Mesendoderm (in vitro differentiated cells): ENCODE measurements at regions not wholly inside any gene's neighbourhood (a gene's known extent, or its start where the extent isn't known, plus 50 kb on each side); places are given as distances from the start of the nearest gene placed in this dataset.

Experiments used
- DNase-seq: peaks from one replicate; pipeline ENCODE4 v3.0.0; 2013
- H2AK5ac ChIP-seq: 2 replicates; pipeline ENCODE4 v1.6.1; 2013; ENCODE audit warnings: low read length, inconsistent platforms
- H2BK120ac ChIP-seq: 2 replicates; pipeline ENCODE4 v1.6.1; 2013; ENCODE audit warnings: low read depth, mild to moderate bottlenecking, low read length, moderate library complexity, mixed read lengths
- H2BK15ac ChIP-seq: replicated peaks from 2 replicates; pipeline ENCODE4 v1.6.1; 2013; ENCODE audit warnings: low read depth, mild to moderate bottlenecking, moderate library complexity
- H2BK5ac ChIP-seq: 2 replicates; pipeline ENCODE4 v1.6.1; 2013; ENCODE audit warnings: low read length, inconsistent platforms
- H3K18ac ChIP-seq: 2 replicates; pipeline ENCODE4 v1.6.1; 2013; ENCODE audit warnings: mild to moderate bottlenecking, low read length, mixed read lengths
- H3K23ac ChIP-seq: one replicate; pipeline ENCODE4 v1.6.1; 2013; ENCODE audit warnings: low read length
- H3K27ac ChIP-seq: 2 replicates; pipeline ENCODE4 v1.5.1; 2013; ENCODE audit warnings: low read depth, mild to moderate bottlenecking, inconsistent platforms, low read length, moderate library complexity
- H3K27me3 ChIP-seq: 2 replicates; pipeline ENCODE4 v1.6.1; 2013; ENCODE audit warnings: low read length, control low read depth, mild to moderate bottlenecking, inconsistent platforms; ENCODE audit not compliant: insufficient read depth, poor library complexity
- H3K36me3 ChIP-seq: 2 replicates; pipeline ENCODE4 v1.6.1; 2013; ENCODE audit warnings: low read length, inconsistent platforms; ENCODE audit not compliant: control insufficient read depth, insufficient read depth
- H3K4ac ChIP-seq: one replicate; pipeline ENCODE4 v1.6.1; 2013; ENCODE audit warnings: low read depth, mild to moderate bottlenecking, low read length, moderate library complexity
- H3K4me1 ChIP-seq: 2 replicates; pipeline ENCODE4 v1.6.1; 2013; ENCODE audit warnings: low read depth, low read length, inconsistent platforms; ENCODE audit not compliant: control insufficient read depth
- H3K4me2 ChIP-seq: 2 replicates; pipeline ENCODE4 v1.6.1; 2013; ENCODE audit warnings: low read length
- H3K4me3 ChIP-seq: 2 replicates; pipeline ENCODE4 v1.5.1; 2013; ENCODE audit warnings: mild to moderate bottlenecking, low read length
- H3K56ac ChIP-seq: one replicate; pipeline ENCODE4 v1.6.1; 2013; ENCODE audit warnings: low read length
- H3K79me1 ChIP-seq: 2 replicates; pipeline ENCODE4 v1.6.1; 2013; ENCODE audit warnings: low read length, inconsistent platforms
- H3K79me2 ChIP-seq: 2 replicates; pipeline ENCODE4 v1.6.1; 2013; ENCODE audit warnings: mild to moderate bottlenecking, low read length; ENCODE audit not compliant: control insufficient read depth, insufficient read depth
- H3K9ac ChIP-seq: 2 replicates; pipeline ENCODE4 v1.6.1; 2013; ENCODE audit warnings: low read length, inconsistent platforms
- H4K5ac ChIP-seq: one replicate; pipeline ENCODE4 v1.6.1; 2013; ENCODE audit warnings: low read length
- H4K8ac ChIP-seq: one replicate; pipeline ENCODE4 v1.6.1; 2013; ENCODE audit warnings: low read depth, mild to moderate bottlenecking, control low read depth, low read length, moderate library complexity
- WGBS: extraction: QIAGEN DNeasy Blood & Tissue Kit; methylation state at CpG from one replicate; pipeline ENCODE4 v1.1.7; 2013; ENCODE audit warnings: low lambda C conversion rate, missing lambda C conversion rate; ENCODE audit not compliant: insufficient coverage; ENCODE audit errors: extremely low coverage; 5-methylcytosine and 5-hydroxymethylcytosine counted together

DNA sequence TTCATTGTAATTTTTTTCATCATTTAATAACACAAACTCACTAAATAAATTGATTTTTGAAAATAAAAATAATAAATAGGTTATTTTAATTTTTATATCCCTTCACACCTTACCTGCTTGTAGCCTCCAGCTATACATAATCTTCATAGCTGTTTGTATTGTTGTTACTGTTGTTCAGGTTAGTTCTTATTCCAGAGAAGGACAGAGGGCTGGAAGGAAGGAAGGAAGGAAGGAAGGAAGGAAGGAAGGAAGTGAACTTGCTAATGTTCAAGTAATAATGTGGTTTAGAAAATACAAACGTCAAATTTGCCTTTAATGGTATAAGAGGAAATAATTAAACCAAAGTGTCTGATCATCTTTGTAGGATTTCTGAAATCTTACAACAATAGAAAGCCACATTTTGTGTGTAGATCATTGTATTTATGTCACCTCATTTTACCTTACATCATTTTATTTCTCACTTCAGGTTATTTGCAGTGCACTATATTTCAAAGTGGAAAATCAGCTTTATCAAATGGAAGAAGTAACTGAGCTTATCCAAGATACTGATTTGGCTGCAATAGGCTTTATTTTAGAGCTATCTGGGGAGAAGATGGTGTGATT is 660.0 kb upstream of the CCDC54 start:
- no peak overlapping the region for H4K8ac ChIP-seq
- H3K4me1 ChIP-seq, result no peaks in the 10 kb centered on the region
- no peak overlapping the region for H2BK5ac ChIP-seq
- H2BK120ac ChIP-seq, result no peak overlapping the region
- no peak overlapping the region for H4K5ac ChIP-seq
- H3K18ac ChIP-seq, result no peak overlapping the region
- H3K27ac ChIP-seq, result no peak overlapping the region
- no CpG with 5 or more reads among the region's 1 CpG for WGBS
- no peak overlapping the region for H3K4ac ChIP-seq
- H3K36me3 ChIP-seq, result no peaks in the 10 kb centered on the region
- no peak overlapping the region for H2BK15ac ChIP-seq
- no peak overlapping the region for H3K23ac ChIP-seq
- DNase-seq, result no peak
- no peak overlapping the region for H3K4me2 ChIP-seq
- no peak overlapping the region for H3K4me3 ChIP-seq
- H2AK5ac ChIP-seq, result no peak overlapping the region
- H3K27me3 ChIP-seq, result no peaks in the 10 kb centered on the region
- H3K9ac ChIP-seq, result no peak overlapping the region
- no peaks in the 10 kb centered on the region for H3K79me2 ChIP-seq
- no peak overlapping the region for H3K56ac ChIP-seq
- no peaks in the 10 kb centered on the region for H3K79me1 ChIP-seq

DNA sequence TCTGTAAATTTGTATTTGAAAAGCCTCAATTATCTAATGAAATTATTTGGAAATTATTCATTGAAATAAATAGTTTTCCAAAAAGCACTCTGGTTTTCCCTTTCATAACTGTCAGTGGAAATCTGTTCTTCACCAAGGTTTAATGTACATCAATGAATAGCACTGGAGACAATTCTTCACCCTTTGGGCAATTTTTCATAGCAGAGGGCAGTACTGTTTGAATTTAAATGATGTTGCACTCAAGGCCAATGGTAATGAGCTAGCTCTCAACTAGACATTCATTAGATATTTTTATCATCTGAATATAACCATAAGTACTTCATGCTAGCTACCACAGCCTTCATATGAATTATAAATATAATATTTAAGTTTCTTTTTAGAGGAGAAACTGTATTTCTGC is 658.2 kb upstream of the CCDC54 start:
- no peaks in the 10 kb centered on the region for H3K79me2 ChIP-seq
- H3K4me2 ChIP-seq, result no peak overlapping the region
- no peak overlapping the region for H3K9ac ChIP-seq
- H3K4ac ChIP-seq, result no peak overlapping the region
- no peaks in the 10 kb centered on the region for H3K36me3 ChIP-seq
- H3K27me3 ChIP-seq, result no peaks in the 10 kb centered on the region
- H2BK5ac ChIP-seq, result no peak overlapping the region
- H2BK120ac ChIP-seq, result no peak overlapping the region
- no peak for DNase-seq
- H3K56ac ChIP-seq, result no peak overlapping the region
- H3K18ac ChIP-seq, result no peak overlapping the region
- H3K79me1 ChIP-seq, result no peaks in the 10 kb centered on the region
- H4K8ac ChIP-seq, result no peak overlapping the region
- no peak overlapping the region for H4K5ac ChIP-seq
- H2BK15ac ChIP-seq, result no peak overlapping the region
- no peaks in the 10 kb centered on the region for H3K4me1 ChIP-seq
- no peak overlapping the region for H3K27ac ChIP-seq
- H3K23ac ChIP-seq, result no peak overlapping the region
- no peak overlapping the region for H2AK5ac ChIP-seq
- no peak overlapping the region for H3K4me3 ChIP-seq

GRCh38 chr3:106719583-106719982 is 657.7 kb upstream of the CCDC54 start:
- Histone ChIP-seq H3K4me1 (no peaks in the 10 kb centered on the region), H3K36me3 (no peaks in the 10 kb centered on the region), H3K18ac (no peak overlapping the region), H3K56ac (no peak overlapping the region), H2AK5ac (no peak overlapping the region), H3K79me2 (no peaks in the 10 kb centered on the region), H3K4me2 (no peak overlapping the region), H3K4ac (no peak overlapping the region), H2BK15ac (no peak overlapping the region), H2BK5ac (no peak overlapping the region), H3K27me3 (no peaks in the 10 kb centered on the region), H3K23ac (no peak overlapping the region), H3K27ac (no peak overlapping the region), H4K5ac (no peak overlapping the region), H3K4me3 (no peak overlapping the region), H2BK120ac (no peak overlapping the region), H4K8ac (no peak overlapping the region), H3K79me1 (no peaks in the 10 kb centered on the region), H3K9ac (no peak overlapping the region)
- DNase-seq, result no peak
- no CpG with 5 or more reads among the region's 2 CpGs for WGBS

DNA sequence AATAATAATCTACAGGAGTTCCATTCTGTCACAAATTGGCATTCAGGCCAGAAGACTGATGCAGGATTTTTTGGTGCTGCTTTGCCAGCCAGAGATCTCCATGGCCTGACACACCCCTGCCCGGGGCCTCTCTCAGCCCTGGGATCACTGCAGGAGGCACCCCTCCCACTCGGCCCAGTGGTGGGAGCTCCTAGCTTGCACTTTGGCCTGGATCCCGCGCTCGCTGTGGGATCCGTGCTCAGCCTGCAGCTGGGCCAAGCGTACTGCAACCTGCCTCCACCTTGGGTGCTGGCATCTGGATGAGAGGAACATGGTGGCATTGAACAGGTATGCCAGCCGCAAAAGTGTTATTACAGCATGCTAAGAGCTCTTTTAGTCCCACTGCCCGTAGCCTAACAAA is 656.7 kb upstream of the CCDC54 start:
- Histone ChIP-seq H2AK5ac (no peak overlapping the region), H3K18ac (no peak overlapping the region), H3K9ac (no peak overlapping the region), H3K4me1 (no peaks in the 10 kb centered on the region), H3K27ac (no peak overlapping the region), H2BK120ac (no peak overlapping the region), H3K23ac (no peak overlapping the region), H3K56ac (no peak overlapping the region), H3K79me2 (no peaks in the 10 kb centered on the region), H4K8ac (no peak overlapping the region), H3K27me3 (no peaks in the 10 kb centered on the region), H2BK15ac (no peak overlapping the region), H3K4ac (no peak overlapping the region), H3K79me1 (no peaks in the 10 kb centered on the region), H3K36me3 (no peaks in the 10 kb centered on the region), H2BK5ac (no peak overlapping the region), H3K4me3 (no peak overlapping the region), H3K4me2 (no peak overlapping the region), H4K5ac (no peak overlapping the region)
- no CpG with 5 or more reads among the region's 9 CpGs for WGBS
- no peak for DNase-seq

DNA sequence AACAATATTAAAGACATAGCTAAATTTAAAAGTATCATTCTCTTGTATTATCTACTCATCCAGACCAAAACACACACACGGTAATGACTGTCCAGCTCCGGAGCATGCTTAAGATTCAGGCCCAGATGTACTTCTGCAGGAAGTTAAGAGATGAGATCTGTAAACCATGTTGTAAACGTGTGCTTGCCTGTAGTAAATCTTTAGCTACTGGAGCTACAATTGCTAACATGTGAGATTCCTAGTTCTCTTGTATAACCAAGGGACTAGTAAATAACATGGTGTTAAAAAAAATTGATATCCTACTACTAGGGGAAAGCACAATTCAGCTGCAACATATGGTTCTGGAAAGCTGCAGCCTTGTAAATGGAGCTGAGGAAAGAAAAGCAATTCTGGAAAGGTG is 651.7 kb upstream of the CCDC54 start:
- Histone ChIP-seq H2BK120ac (no peak overlapping the region), H3K4me3 (no peak overlapping the region), H3K36me3 (no peaks in the 10 kb centered on the region), H4K8ac (no peak overlapping the region), H2AK5ac (no peak overlapping the region), H3K23ac (no peak overlapping the region), H2BK5ac (no peak overlapping the region), H2BK15ac (no peak overlapping the region), H3K4me2 (no peak overlapping the region), H3K27me3 (no peaks in the 10 kb centered on the region), H3K27ac (no peak overlapping the region), H3K56ac (no peak overlapping the region), H3K4me1 (no peaks in the 10 kb centered on the region), H3K79me2 (no peaks in the 10 kb centered on the region), H3K9ac (no peak overlapping the region), H3K4ac (no peak overlapping the region), H4K5ac (no peak overlapping the region), H3K18ac (peak overlapping the region; percentile 10), H3K79me1 (no peaks in the 10 kb centered on the region)
- WGBS, result no CpG with 5 or more reads among the region's 3 CpGs
- no peak for DNase-seq

DNA sequence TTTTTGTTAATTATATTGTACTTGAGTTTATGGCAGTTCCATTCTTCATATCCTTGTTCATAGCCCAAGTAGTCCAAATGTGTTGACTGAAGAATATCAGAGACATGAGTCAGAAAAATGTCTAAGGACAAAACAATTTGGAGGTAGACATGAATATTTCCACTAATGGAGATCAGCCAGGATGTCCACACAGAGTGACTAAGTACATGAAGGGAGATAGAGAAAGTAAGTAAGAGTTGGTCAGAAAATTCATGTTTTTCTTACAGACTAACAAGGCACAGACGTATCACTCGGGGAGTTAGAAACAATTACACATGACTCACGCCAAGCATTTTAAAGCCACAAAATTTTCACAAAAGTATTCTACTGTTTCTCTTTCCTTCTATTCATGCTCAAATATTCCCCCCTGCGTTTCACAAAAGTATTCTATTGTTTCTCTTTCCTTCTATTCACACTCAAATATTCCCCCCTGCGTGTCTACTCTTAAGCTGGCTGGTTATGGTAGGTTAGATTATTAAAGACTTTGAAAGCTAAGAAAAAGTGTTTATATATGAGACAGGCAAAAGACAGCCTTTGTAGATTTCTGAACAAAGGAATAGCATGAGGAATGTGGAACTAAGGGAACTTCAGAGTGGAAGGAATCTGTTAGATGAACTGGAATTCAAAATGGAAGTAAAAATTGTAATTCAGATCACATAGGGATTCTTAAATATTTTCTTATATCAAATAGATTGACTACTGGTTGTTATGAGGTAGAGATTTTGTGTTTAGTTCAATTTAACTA is 648.7 kb upstream of the CCDC54 start:
- no peak for DNase-seq
- no peaks in the 10 kb centered on the region for H3K27me3 ChIP-seq
- H3K27ac ChIP-seq, result no peak overlapping the region
- H3K56ac ChIP-seq, result no peak overlapping the region
- no peak overlapping the region for H3K4me2 ChIP-seq
- H2BK120ac ChIP-seq, result no peak overlapping the region
- no CpG with 5 or more reads among the region's 5 CpGs for WGBS
- no peaks in the 10 kb centered on the region for H3K4me1 ChIP-seq
- no peak overlapping the region for H4K8ac ChIP-seq
- H4K5ac ChIP-seq, result no peak overlapping the region
- peak overlapping the region; percentile 19 for H2BK15ac ChIP-seq
- no peak overlapping the region for H3K4me3 ChIP-seq
- H3K79me1 ChIP-seq, result no peaks in the 10 kb centered on the region
- H3K79me2 ChIP-seq, result no peaks in the 10 kb centered on the region
- no peak overlapping the region for H3K4ac ChIP-seq
- H3K36me3 ChIP-seq, result no peaks in the 10 kb centered on the region
- no peak overlapping the region for H2AK5ac ChIP-seq
- H3K9ac ChIP-seq, result no peak overlapping the region
- H2BK5ac ChIP-seq, result no peak overlapping the region
- H3K18ac ChIP-seq, result no peak overlapping the region
- no peak overlapping the region for H3K23ac ChIP-seq
